ENCODE measurements at regions not wholly inside any gene's neighbourhood (a gene's known extent, or its start where the extent isn't known, plus 50 kb on each side); places are given as distances from the start of the nearest gene placed in this dataset.

- FAIRE-seq: no peak
- Histone ChIP-seq H3K9me3 (ENCODE audit: insufficient read depth in 2 of 2, low read depth in 1 of 2, low read length in 1 of 2) (no peaks in the 10 kb centered on the region), H3K27me3 (replicated peaks in 1 of 4; ENCODE audit: control insufficient read depth in 3 of 4, extremely low read depth in 1 of 4, insufficient read depth in 3 of 4, low read length in 3 of 4) (no peaks in the 10 kb centered on the region), H3K4ac (replicated peaks; ENCODE audit: insufficient read length, low read depth, low read length) (no peak overlapping the region), H4K20me1 (replicated peaks in 1 of 2; ENCODE audit: control insufficient read depth in 1 of 2, insufficient read depth in 2 of 2, low read length in 2 of 2) (no peaks in the 10 kb centered on the region), H3K27ac (ENCODE audit: low read depth, low read length) (no peak overlapping the region), H4K91ac (replicated peaks; ENCODE audit: insufficient read length, low read length) (no peak overlapping the region), H2AFZ (ENCODE audit: low read length) (no peak overlapping the region), H2BK12ac (ENCODE audit: low read depth, low read length) (no peak overlapping the region), H3K18ac (ENCODE audit: extremely low read depth, low read length) (no peak overlapping the region), H3K4me1 (replicated peaks in 1 of 4; ENCODE audit: control insufficient read depth in 3 of 4, insufficient read depth in 4 of 4, low read length in 3 of 4) (no peaks in the 10 kb centered on the region), H4K8ac (ENCODE audit: extremely low read depth, insufficient read depth, low read length) (no peak overlapping the region), H3K79me1 (ENCODE audit: low read depth, low read length) (no peaks in the 10 kb centered on the region), H3K4me3 (ENCODE audit: extremely low read depth in 1 of 4, insufficient read depth in 2 of 4, low read depth in 3 of 4, low read length in 4 of 4) (no peak overlapping the region), H3K4me2 (ENCODE audit: insufficient read depth in 1 of 2, low read depth in 2 of 2, low read length in 2 of 2) (no peak overlapping the region), H2AK5ac (ENCODE audit: low read depth, low read length) (no peak overlapping the region), H3K9ac (replicated peaks in 1 of 4; ENCODE audit: extremely low read depth in 1 of 4, low read depth in 3 of 4, low read length in 3 of 4) (no peak overlapping the region), H4K5ac (ENCODE audit: insufficient read length, low read depth, low read length) (no peak overlapping the region), H3K36me3 (ENCODE audit: control insufficient read depth in 2 of 4, insufficient read depth in 4 of 4, low read length in 3 of 4) (no peaks in the 10 kb centered on the region), H2BK20ac (ENCODE audit: low read length) (no peak overlapping the region), H2BK120ac (replicated peaks; ENCODE audit: low read depth, low read length) (no peak overlapping the region), H3K23ac (ENCODE audit: insufficient read length) (no peak overlapping the region), H2BK5ac (ENCODE audit: low read depth, low read length) (no peak overlapping the region), H2BK15ac (ENCODE audit: low read length) (no peak overlapping the region), H3K79me2 (ENCODE audit: control insufficient read depth in 1 of 2, insufficient read depth in 2 of 2, low read length in 2 of 2) (no peaks in the 10 kb centered on the region), H3K23me2 (ENCODE audit: low read depth, low read length) (no peaks in the 10 kb centered on the region), H3K56ac (replicated peaks; ENCODE audit: insufficient read length, low read depth, low read length) (no peak overlapping the region), H3K14ac (ENCODE audit: insufficient read length) (no peak overlapping the region)
- ChIA-PET CTCF (ENCODE audit: partially characterized antibody) (interaction anchor here (1.2 kb wide), 2 partner anchors 13 to 29 kb away, joined by 3 read pairs; no protein-coding TSS in a partner anchor), POLR2A (ENCODE audit: partially characterized antibody) (no interaction called here)
- no peak for DNase-seq (ENCODE audit: low read depth in 1 of 2, low spot score in 2 of 2)
- WGBS, 2 experiments (ENCODE audit: extremely low coverage in 1 of 2, insufficient coverage in 1 of 2, insufficient read length in 1 of 2, insufficient replicate concordance in 2 of 2, low coverage in 1 of 2, low lambda C conversion rate in 2 of 2, missing lambda C conversion rate in 1 of 2): 74% methylated on average over 4 of the region's 5 CpGs; no CpG with 5 or more reads in 1 of the 2 experiments
- TF ChIP-seq USF2 (IDR thresholded peaks at IDR 0.05; ENCODE audit: low read length): no peak
- no peak for TF ChIP-seq KDM1A (IDR thresholded peaks at IDR 0.05; ENCODE audit: borderline replicate concordance, low read length)
- TF ChIP-seq JUN (IDR thresholded peaks at IDR 0.05; ENCODE audit: low read depth, low read length): no peak
- no peak for TF ChIP-seq SP4 (IDR thresholded peaks at IDR 0.05; ENCODE audit: low read length)
Measured at GRCh38 chr4:184955116-184955515, 63.2 kb upstream of the HELT start.

Data from H1 (cell line).